H1 (cell line): ENCODE measurements at regions not wholly inside any gene's neighbourhood (a gene's known extent, or its start where the extent isn't known, plus 50 kb on each side); places are given as distances from the start of the nearest gene placed in this dataset.

Experiments used
- CTCF ChIA-PET: fragments of 300-600 bp; sonication (Branson Sonifier 250); formaldehyde crosslinking; loops from one replicate; lab custom pipeline; 2021; ENCODE audit not compliant: partially characterized antibody; lab: Charles Lee
- POLR2A ChIA-PET: fragments of 300-600 bp; sonication (Branson Sonifier 250); formaldehyde crosslinking; loops from one replicate; lab custom pipeline; 2021; ENCODE audit warnings: inconsistent platforms; ENCODE audit not compliant: partially characterized antibody; lab: Charles Lee
- DNase-seq, 2 experiments: peaks; one replicate each; pipeline versions ENCODE4 v3.0.0 to v3.0.0-alpha.2; 2010 to 2022; ENCODE audit warnings: low spot score in 2 of 2, low read depth in 1 of 2, mixed read lengths in 1 of 2
- FAIRE-seq: peaks from 2 replicates; lab custom pipeline; 2011; peaks lifted over from hg19 to GRCh38; lab: Jason Lieb, UNC
- H2AFZ ChIP-seq: 2 replicates; pipeline ENCODE4 v1.8.1; 2012; ENCODE audit warnings: low read length, inconsistent platforms
- H2AK5ac ChIP-seq: 2 replicates; pipeline ENCODE4 v1.6.1; 2013; ENCODE audit warnings: low read depth, low read length
- H2BK120ac ChIP-seq: replicated peaks from 2 replicates; pipeline ENCODE3; 2013; ENCODE audit warnings: low read depth, low read length, inconsistent platforms
- H2BK12ac ChIP-seq: 2 replicates; pipeline ENCODE4 v1.6.1; 2013; ENCODE audit warnings: low read depth, low read length
- H2BK15ac ChIP-seq: 2 replicates; pipeline ENCODE4 v1.6.1; 2013; ENCODE audit warnings: low read length
- H2BK20ac ChIP-seq: 2 replicates; pipeline ENCODE4 v1.6.1; 2013; ENCODE audit warnings: low read length
- H2BK5ac ChIP-seq: 2 replicates; pipeline ENCODE4 v1.6.1; 2013; ENCODE audit warnings: low read depth, low read length
- H3K14ac ChIP-seq: 2 replicates; pipeline ENCODE4 v1.6.1; 2013; ENCODE audit warnings: inconsistent platforms; ENCODE audit not compliant: insufficient read length
- H3K18ac ChIP-seq: 2 replicates; pipeline ENCODE4 v1.6.1; 2013; ENCODE audit warnings: low read length; ENCODE audit errors: extremely low read depth
- H3K23ac ChIP-seq: 2 replicates; pipeline ENCODE4 v1.6.1; 2013; ENCODE audit warnings: inconsistent platforms; ENCODE audit not compliant: insufficient read length
- H3K23me2 ChIP-seq: 2 replicates; pipeline ENCODE4 v1.6.1; 2013; ENCODE audit warnings: low read depth, low read length
- H3K27ac ChIP-seq: 2 replicates; pipeline ENCODE4 v1.6.1; 2011; ENCODE audit warnings: low read depth, low read length, inconsistent platforms
- H3K27me3 ChIP-seq, 4 experiments: replicated peaks in 1 of 4; 1 replicate in 1 of 4; 2 replicates in 3 of 4; pipeline versions ENCODE4 v1.6.1 to v1.8.1; 2011 to 2013; ENCODE audit warnings: low read length in 3 of 4, mild to moderate bottlenecking in 3 of 4, inconsistent platforms in 2 of 4, mixed read lengths in 2 of 4, moderate library complexity in 1 of 4; ENCODE audit not compliant: control insufficient read depth in 3 of 4, insufficient read depth in 3 of 4; ENCODE audit errors: extremely low read depth in 1 of 4
- H3K36me3 ChIP-seq, 4 experiments: 2 replicates each; pipeline versions ENCODE4 v1.6.1 to v1.8.1; 2011 to 2013; ENCODE audit warnings: mild to moderate bottlenecking in 4 of 4, low read length in 3 of 4, moderate library complexity in 2 of 4, control low read depth in 1 of 4, inconsistent platforms in 1 of 4; ENCODE audit not compliant: insufficient read depth in 4 of 4, control insufficient read depth in 2 of 4
- H3K4ac ChIP-seq: replicated peaks from 2 replicates; pipeline ENCODE3; 2013; ENCODE audit warnings: low read length, low read depth, mixed read lengths, inconsistent platforms; ENCODE audit not compliant: insufficient read length
- H3K4me1 ChIP-seq, 4 experiments: replicated peaks in 1 of 4; 1 replicate in 1 of 4; 2 replicates in 3 of 4; pipeline versions ENCODE4 v1.6.1 to v1.8.1; 2011 to 2013; ENCODE audit warnings: low read length in 3 of 4, inconsistent platforms in 2 of 4, mixed read lengths in 1 of 4; ENCODE audit not compliant: insufficient read depth in 4 of 4, control insufficient read depth in 3 of 4
- H3K4me2 ChIP-seq, 2 experiments: 2 replicates each; pipeline versions ENCODE4 v1.6.1 to v1.8.1; 2011 to 2013; ENCODE audit warnings: low read depth in 2 of 2, low read length in 2 of 2, control low read depth in 1 of 2, inconsistent platforms in 1 of 2, mild to moderate bottlenecking in 1 of 2; ENCODE audit not compliant: insufficient read depth in 1 of 2
- H3K4me3 ChIP-seq, 4 experiments: fragments of 200-600, 300-600 bp in 1 of 4; sonication (generic), shearing (Covaris generic), sonication (Bioruptor Twin) in 1 of 4; 2 replicates each; pipeline versions ENCODE4 v1.5.1 to v1.8.1; 2011 to 2016; ENCODE audit warnings: low read length in 4 of 4, low read depth in 3 of 4, control low read depth in 2 of 4, inconsistent platforms in 2 of 4, mild to moderate bottlenecking in 2 of 4, mixed read lengths in 1 of 4, moderate library complexity in 1 of 4; ENCODE audit not compliant: insufficient read depth in 2 of 4; ENCODE audit errors: extremely low read depth in 1 of 4
- H3K56ac ChIP-seq: replicated peaks from 2 replicates; pipeline ENCODE3; 2013; ENCODE audit warnings: low read depth, mild to moderate bottlenecking, mixed read lengths, low read length, inconsistent platforms; ENCODE audit not compliant: insufficient read length
- H3K79me1 ChIP-seq: 2 replicates; pipeline ENCODE4 v1.6.1; 2013; ENCODE audit warnings: low read depth, low read length, control low read depth
- H3K79me2 ChIP-seq, 2 experiments: 2 replicates each; pipeline versions ENCODE4 v1.6.1 to v1.8.1; 2012 to 2013; ENCODE audit warnings: low read length in 2 of 2, mild to moderate bottlenecking in 2 of 2, inconsistent platforms in 1 of 2; ENCODE audit not compliant: insufficient read depth in 2 of 2, control insufficient read depth in 1 of 2
- H3K9ac ChIP-seq, 4 experiments: replicated peaks in 1 of 4; 1 replicate in 1 of 4; 2 replicates in 3 of 4; pipeline versions ENCODE4 v1.6.1 to v1.8.1; 2011 to 2013; ENCODE audit warnings: low read depth in 3 of 4, low read length in 3 of 4, control low read depth in 2 of 4, mild to moderate bottlenecking in 2 of 4, moderate library complexity in 2 of 4, inconsistent platforms in 1 of 4; ENCODE audit errors: extremely low read depth in 1 of 4
- H3K9me3 ChIP-seq, 2 experiments: 2 replicates each; pipeline versions ENCODE4 v1.6.1 to v1.8.1; 2012 to 2013; ENCODE audit warnings: mild to moderate bottlenecking in 2 of 2, moderate library complexity in 2 of 2, control low read depth in 1 of 2, inconsistent platforms in 1 of 2, low read depth in 1 of 2, low read length in 1 of 2, mixed read lengths in 1 of 2; ENCODE audit not compliant: insufficient read depth in 2 of 2
- H4K20me1 ChIP-seq, 2 experiments: replicated peaks in 1 of 2; 2 replicates each; pipeline versions ENCODE3 to v1.8.1; 2011 to 2013; ENCODE audit warnings: inconsistent platforms in 2 of 2, low read length in 2 of 2, mild to moderate bottlenecking in 1 of 2; ENCODE audit not compliant: insufficient read depth in 2 of 2, control insufficient read depth in 1 of 2
- H4K5ac ChIP-seq: 2 replicates; pipeline ENCODE4 v1.6.1; 2013; ENCODE audit warnings: low read length, low read depth, mixed read lengths, inconsistent platforms; ENCODE audit not compliant: insufficient read length
- H4K8ac ChIP-seq: 2 replicates; pipeline ENCODE4 v1.8.0; 2013; ENCODE audit warnings: mild to moderate bottlenecking, moderate library complexity, low read length, inconsistent platforms; ENCODE audit not compliant: insufficient read depth; ENCODE audit errors: extremely low read depth
- H4K91ac ChIP-seq: replicated peaks from 2 replicates; pipeline ENCODE3; 2013; ENCODE audit warnings: low read length, mixed read lengths, inconsistent platforms; ENCODE audit not compliant: insufficient read length
- CHD7 ChIP-seq: fragments of 300-600 bp; sonication (generic); IDR thresholded peaks from 2 replicates; pipeline ENCODE4 v1.7.1; 2012; ENCODE audit warnings: low read length, moderate library complexity, mild to moderate bottlenecking, inconsistent platforms; ENCODE audit not compliant: insufficient replicate concordance
- WGBS, 2 experiments: shearing (Covaris generic) in 1 of 2; methylation state at CpG; one replicate each; pipeline versions ENCODE4 v1.1.6 to v1.1.7; 2013 to 2015; ENCODE audit warnings: low lambda C conversion rate in 2 of 2, mixed read lengths in 2 of 2, inconsistent platforms in 1 of 2, low coverage in 1 of 2, missing lambda C conversion rate in 1 of 2; ENCODE audit not compliant: insufficient replicate concordance in 2 of 2, insufficient coverage in 1 of 2, insufficient read length in 1 of 2; ENCODE audit errors: extremely low coverage in 1 of 2, missing lambda C conversion rate in 1 of 2; 5-methylcytosine and 5-hydroxymethylcytosine counted together

GRCh38 chr10:29829776-29830175, 195.0 kb upstream of the SVIL start:
- Histone ChIP-seq H4K8ac (no peak overlapping the region), H3K79me1 (no peaks in the 10 kb centered on the region), H2BK120ac (no peak overlapping the region), H3K18ac (no peak overlapping the region), H3K36me3 (no peaks in the 10 kb centered on the region), H2BK12ac (no peak overlapping the region), H3K4ac (no peak overlapping the region), H3K27me3 (no peaks in the 10 kb centered on the region; a peak in 1 of 7 replicates), H3K4me1 (no peaks in the 10 kb centered on the region), H4K91ac (no peak overlapping the region), H2AK5ac (no peak overlapping the region), H2BK5ac (no peak overlapping the region), H3K9me3 (no peaks in the 10 kb centered on the region), H4K20me1 (no peaks in the 10 kb centered on the region), H4K5ac (no peak overlapping the region), H3K23ac (no peak overlapping the region), H3K79me2 (no peaks in the 10 kb centered on the region), H3K14ac (no peak overlapping the region), H2BK20ac (no peak overlapping the region), H3K4me2 (no peak overlapping the region), H2AFZ (no peak overlapping the region), H3K4me3 (no peak overlapping the region), H2BK15ac (no peak overlapping the region), H3K27ac (no peak overlapping the region), H3K9ac (no peak overlapping the region), H3K23me2 (no peaks in the 10 kb centered on the region), H3K56ac (no peak overlapping the region)
- ChIA-PET POLR2A (no interaction called here), CTCF (no interaction called here)
- WGBS, 2 experiments = 96% methylated on average over 2 of the region's 2 CpGs; no CpG with 5 or more reads in 1 of the 2 experiments
- FAIRE-seq (no peak), DNase-seq (no peak)
- TF ChIP-seq CHD7 = no peak
